AG09309 (cell line): ENCODE measurements at regions not wholly inside any gene's neighbourhood (a gene's known extent, or its start where the extent isn't known, plus 50 kb on each side); places are given as distances from the start of the nearest gene placed in this dataset.
A peak's percentile ranks its signal among the peaks of the same experiment; 100 is the strongest.

Experiments used
- DNase-seq: peaks from one replicate; pipeline ENCODE4 v3.0.0-alpha.2; 2010; ENCODE audit warnings: low read depth
- H3K4me3 ChIP-seq: 2 replicates; pipeline ENCODE4 v1.5.1; 2011; ENCODE audit warnings: mild to moderate bottlenecking, low read depth, low read length, moderate library complexity; ENCODE audit not compliant: control insufficient read depth
- TF ChIP-seq, protein P1 (sequence below): IDR thresholded peaks from 2 replicates; pipeline ENCODE4 v1.5.1; 2011; ENCODE audit warnings: mild to moderate bottlenecking, low read depth, low read length, inconsistent platforms; ENCODE audit not compliant: insufficient read depth, control insufficient read depth; ENCODE audit errors: missing control alignments

DNA sequence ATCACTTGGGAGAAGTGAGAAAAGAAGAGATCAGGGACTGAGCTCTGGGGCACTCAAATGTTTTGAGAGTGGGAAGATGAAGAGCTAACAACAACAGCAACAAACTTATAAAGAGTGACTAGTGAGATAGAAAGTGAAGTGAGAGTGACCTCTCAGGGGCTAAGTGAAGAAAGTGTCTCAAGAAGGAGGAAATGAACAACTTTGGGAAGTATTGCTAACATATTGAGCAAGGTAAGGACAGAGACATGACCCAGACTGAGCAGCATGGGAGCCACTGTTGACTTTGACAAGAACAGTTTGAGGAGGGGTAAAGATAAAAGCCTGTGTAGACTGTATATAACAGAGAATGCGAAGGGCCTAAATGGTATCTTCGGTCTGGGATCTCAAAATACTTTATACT, 155.1 kb upstream of the BTG1 start:
- no peak for DNase-seq
- H3K4me3 ChIP-seq, result no peak overlapping the region
- TF ChIP-seq, protein P1, sequence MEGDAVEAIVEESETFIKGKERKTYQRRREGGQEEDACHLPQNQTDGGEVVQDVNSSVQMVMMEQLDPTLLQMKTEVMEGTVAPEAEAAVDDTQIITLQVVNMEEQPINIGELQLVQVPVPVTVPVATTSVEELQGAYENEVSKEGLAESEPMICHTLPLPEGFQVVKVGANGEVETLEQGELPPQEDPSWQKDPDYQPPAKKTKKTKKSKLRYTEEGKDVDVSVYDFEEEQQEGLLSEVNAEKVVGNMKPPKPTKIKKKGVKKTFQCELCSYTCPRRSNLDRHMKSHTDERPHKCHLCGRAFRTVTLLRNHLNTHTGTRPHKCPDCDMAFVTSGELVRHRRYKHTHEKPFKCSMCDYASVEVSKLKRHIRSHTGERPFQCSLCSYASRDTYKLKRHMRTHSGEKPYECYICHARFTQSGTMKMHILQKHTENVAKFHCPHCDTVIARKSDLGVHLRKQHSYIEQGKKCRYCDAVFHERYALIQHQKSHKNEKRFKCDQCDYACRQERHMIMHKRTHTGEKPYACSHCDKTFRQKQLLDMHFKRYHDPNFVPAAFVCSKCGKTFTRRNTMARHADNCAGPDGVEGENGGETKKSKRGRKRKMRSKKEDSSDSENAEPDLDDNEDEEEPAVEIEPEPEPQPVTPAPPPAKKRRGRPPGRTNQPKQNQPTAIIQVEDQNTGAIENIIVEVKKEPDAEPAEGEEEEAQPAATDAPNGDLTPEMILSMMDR, result no peak

DNA sequence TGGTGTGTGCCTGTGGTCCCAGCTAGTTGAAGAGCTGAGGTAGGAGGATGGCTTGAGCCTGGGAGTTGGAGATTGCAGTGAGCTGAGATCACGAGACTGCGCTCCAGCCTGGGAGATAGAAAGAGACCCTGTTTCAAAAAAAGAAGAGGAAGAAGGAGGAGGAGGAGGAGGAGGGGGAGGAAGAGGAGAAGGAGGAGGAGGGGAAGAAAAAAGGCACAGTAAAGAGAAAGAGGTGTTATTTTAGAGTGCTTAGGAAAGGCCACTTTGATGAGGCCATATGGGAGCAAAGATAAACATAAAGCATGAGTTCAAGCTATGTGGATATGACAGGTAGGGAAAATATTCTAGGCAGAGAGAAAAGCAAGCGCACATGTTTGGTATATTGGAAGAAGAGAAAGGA, 154.1 kb upstream of the BTG1 start:
- H3K4me3 ChIP-seq, result no peak overlapping the region
- TF ChIP-seq, protein P1, result no peak
- no peak for DNase-seq

DNA sequence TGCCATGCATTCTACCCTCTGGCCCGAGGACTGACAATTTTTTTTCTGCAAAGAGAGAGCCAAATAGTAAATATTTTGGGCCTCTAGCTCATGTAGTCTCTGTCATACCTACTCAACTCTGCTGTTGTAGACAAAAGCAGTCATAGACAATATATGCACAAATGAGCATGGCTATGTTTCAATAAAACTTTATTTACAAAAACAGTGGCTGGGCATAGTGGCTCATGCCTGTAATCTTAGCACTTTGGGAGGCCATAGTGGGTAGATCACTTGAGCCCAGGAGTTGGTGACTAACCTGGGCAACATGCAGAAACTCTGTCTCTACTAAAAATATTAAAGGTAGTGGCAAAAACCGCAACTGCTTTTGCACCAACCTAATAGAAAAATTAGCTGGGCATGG, 153.7 kb upstream of the BTG1 start:
- TF ChIP-seq, protein P1, result no peak
- no peak for DNase-seq
- no peak overlapping the region for H3K4me3 ChIP-seq

DNA sequence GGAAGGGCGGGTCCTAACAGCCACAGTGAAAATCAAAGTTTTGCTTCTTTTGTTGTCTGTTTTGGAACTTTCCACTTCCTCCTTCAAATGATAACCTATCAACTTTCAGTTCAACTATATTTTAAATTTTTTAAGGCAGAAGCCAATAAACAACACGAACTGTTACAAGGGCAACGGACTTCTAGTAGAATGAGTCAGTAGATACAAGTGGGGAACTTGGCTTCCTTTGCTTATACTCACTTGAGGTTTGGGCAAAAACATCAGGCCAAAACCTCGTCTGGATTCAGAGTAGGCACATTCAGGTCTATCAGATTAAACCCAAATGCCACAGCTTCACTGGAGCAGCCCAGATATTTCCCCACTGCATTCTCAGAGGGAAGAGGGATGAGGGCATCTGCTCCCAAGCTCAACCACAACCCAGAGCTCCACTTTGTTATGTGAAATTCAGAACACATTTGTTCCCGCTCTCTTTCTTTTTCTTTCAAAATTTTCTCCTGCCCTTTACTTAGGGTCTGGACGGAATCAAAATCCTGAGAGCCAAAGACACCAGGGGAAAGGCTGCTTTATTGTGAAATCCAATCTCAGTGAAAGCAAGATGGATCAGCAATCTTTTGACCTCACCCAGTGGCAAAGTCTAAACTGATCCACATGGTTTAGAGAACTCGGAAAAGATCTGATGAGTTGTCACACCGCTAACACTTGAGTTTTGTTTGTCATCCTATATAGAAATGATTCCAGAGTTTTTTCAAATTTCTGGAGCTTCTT, 152.5 kb upstream of the BTG1 start:
- no peak overlapping the region for H3K4me3 ChIP-seq
- TF ChIP-seq, protein P1, result no peak
- DNase-seq, result peak; percentile 76

DNA sequence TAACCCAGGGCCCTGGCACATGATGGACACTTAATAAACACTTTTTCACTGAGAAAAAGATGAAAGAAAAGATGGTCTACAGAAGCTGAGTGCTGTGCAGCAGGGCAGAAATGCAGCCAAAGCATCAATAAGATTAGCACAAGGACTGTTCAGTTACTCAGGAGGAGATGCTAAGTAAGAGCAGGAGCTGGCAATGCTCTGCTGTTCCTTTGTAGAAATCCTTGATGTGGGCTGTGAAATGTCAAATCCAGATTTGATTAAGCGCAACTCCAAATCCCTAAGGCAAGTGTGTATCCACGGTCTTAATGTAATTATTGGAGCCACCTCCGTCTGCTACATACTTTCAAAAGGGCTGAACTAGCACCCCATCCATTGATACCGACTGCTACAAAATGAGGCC, 151.8 kb upstream of the BTG1 start:
- no peak overlapping the region for H3K4me3 ChIP-seq
- TF ChIP-seq, protein P1, result no peak
- no peak for DNase-seq

DNA sequence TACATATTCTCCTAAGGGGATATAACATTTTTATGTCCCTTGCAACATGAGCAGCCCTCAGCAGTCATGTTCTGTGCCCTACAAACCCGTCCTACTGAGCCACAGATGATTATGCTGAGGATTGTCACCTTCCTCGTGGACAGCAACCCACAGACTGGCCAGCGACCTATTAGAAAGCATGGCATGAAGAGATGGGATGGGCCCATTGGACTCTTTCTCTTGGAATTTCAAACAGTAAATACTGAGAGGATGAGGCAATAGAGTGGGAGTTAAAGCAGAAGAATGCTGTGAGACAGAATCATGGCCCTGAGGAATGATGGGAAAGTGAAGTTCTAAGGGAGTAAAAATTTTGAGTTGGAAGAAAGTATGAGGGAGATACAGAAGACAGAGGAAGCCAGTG, 149.9 kb upstream of the BTG1 start:
- DNase-seq, result peak; percentile 17
- TF ChIP-seq, protein P1, result no peak

More for the DNA sequence above, 149.9 kb upstream of the BTG1 start:
- no peak overlapping the region for H3K4me3 ChIP-seq
